B cell (primary cell): ENCODE measurements at regions not wholly inside any gene's neighbourhood (a gene's known extent, or its start where the extent isn't known, plus 50 kb on each side); places are given as distances from the start of the nearest gene placed in this dataset.

Source experiments
- CTCF ChIP-seq: fragments of 200-600 bp; IDR thresholded peaks from one replicate; pipeline ENCODE4 v1.8.0; 2022; ENCODE audit warnings: antibody characterized with exemption, mild to moderate bottlenecking
- EZH2 ChIP-seq: IDR thresholded peaks from 2 replicates; pipeline ENCODE4 v1.6.1; 2012; ENCODE audit warnings: borderline replicate concordance, low read depth, mild to moderate bottlenecking, moderate library complexity, low read length; ENCODE audit not compliant: insufficient read depth, poor library complexity, severe bottlenecking

GRCh38 chr4:133096972-133097371, 52.1 kb upstream of the PCDH10 start:
- TF ChIP-seq CTCF = no peak
- no peak for TF ChIP-seq EZH2
